Stimulated activated CD8-positive, alpha-beta memory T cell treated with anti-CD3 and anti-CD28 coated beads, Interleukin-15, amount 100 ng/mL, for 1 hour (primary cell): ENCODE measurements at regions not wholly inside any gene's neighbourhood (a gene's known extent, or its start where the extent isn't known, plus 50 kb on each side); places are given as distances from the start of the nearest gene placed in this dataset.

Experiments
- DNase-seq: peaks from one replicate; pipeline ENCODE4 v3.0.0-alpha.2; 2020; ENCODE audit warnings: low read depth

- DNase-seq, result no peak
Measured at GRCh38 chr18:24734058-24734457, 273.6 kb downstream of the HRH4 start.

GRCh38 chr18:24735624-24736231, 275.3 kb downstream of the HRH4 start:
- no peak for DNase-seq

- DNase-seq, result no peak
Measured at GRCh38 chr18:24736662-24737330, 276.4 kb downstream of the HRH4 start.

GRCh38 chr18:24740829-24741228, 280.4 kb downstream of the HRH4 start:
- DNase-seq, result no peak

GRCh38 chr18:24741321-24741720, 280.9 kb downstream of the HRH4 start:
- DNase-seq, result no peak

GRCh38 chr18:24741965-24742724, 281.7 kb downstream of the HRH4 start:
- DNase-seq, result no peak

- DNase-seq, result no peak
Measured at GRCh38 chr18:24754583-24755253, 294.3 kb downstream of the HRH4 start.

- DNase-seq, result no peak
Measured at GRCh38 chr18:24756385-24756784, 295.9 kb downstream of the HRH4 start.

- no peak for DNase-seq
Measured at GRCh38 chr18:24757134-24757533, 296.7 kb downstream of the HRH4 start.

GRCh38 chr18:24761765-24762164, 301.3 kb downstream of the HRH4 start:
- no peak for DNase-seq

- DNase-seq, result no peak
Measured at GRCh38 chr18:24762511-24762910, 302.1 kb downstream of the HRH4 start.

GRCh38 chr18:24763765-24764513, 303.5 kb downstream of the HRH4 start:
- no peak for DNase-seq

GRCh38 chr18:24764766-24765165, 304.3 kb downstream of the HRH4 start:
- DNase-seq, result no peak

- DNase-seq, result no peak
Measured at GRCh38 chr18:24766376-24766775, 305.9 kb downstream of the HRH4 start.

GRCh38 chr18:24770311-24771024, 310.0 kb downstream of the HRH4 start:
- no peak for DNase-seq

- DNase-seq, result no peak
Measured at GRCh38 chr18:24771300-24771699, 310.9 kb downstream of the HRH4 start.

- DNase-seq, result no peak
Measured at GRCh38 chr18:24773101-24773500, 312.7 kb downstream of the HRH4 start.

GRCh38 chr18:24776019-24776418, 315.6 kb downstream of the HRH4 start:
- DNase-seq, result no peak

GRCh38 chr18:24778810-24779418, 318.5 kb downstream of the HRH4 start:
- DNase-seq, result no peak

GRCh38 chr18:24782566-24782965, 322.1 kb downstream of the HRH4 start:
- DNase-seq, result no peak

GRCh38 chr18:24785019-24785418, 324.6 kb downstream of the HRH4 start:
- no peak for DNase-seq
